HCT116 (cell line): ENCODE measurements at regions not wholly inside any gene's neighbourhood (a gene's known extent, or its start where the extent isn't known, plus 50 kb on each side); places are given as distances from the start of the nearest gene placed in this dataset.
"Not testable (repeated sequence)": the region's sequence is repeated elsewhere in the genome, so short reads cannot be mapped to it uniquely, and the experiment has no call there.

Experiments used
- ATAC-seq: fragments of 200-7000 bp; cut with Tn5 transposase; 2 replicates; pipeline ENCODE4 v1.9.1; 2020; ENCODE audit warnings: mild to moderate bottlenecking, moderate library complexity
- BruUV-seq: library from RNA; stranded (reverse); fragments of 400-500 nt; replicated peaks from 2 replicates; lab custom pipeline; 2021; lab: Mats Ljungman, UMichigan
- CTCF ChIA-PET: fragments of 300-600 bp; sonication (Branson Sonifier 250); formaldehyde crosslinking; loops from one replicate; lab custom pipeline; 2021; ENCODE audit warnings: antibody characterized with exemption; lab: Charles Lee
- POLR2A ChIA-PET: fragments of 300-600, 350-600 bp; sonication (Branson Sonifier 250); formaldehyde crosslinking; loops from one replicate; lab custom pipeline; 2021; ENCODE audit warnings: antibody characterized with exemption; lab: Charles Lee
- RAD21 ChIA-PET, 2 experiments: fragments of 300-600 bp; sonication (Branson Sonifier 250); formaldehyde crosslinking; loops; one replicate each; lab custom pipeline; 2023; ENCODE audit warnings: low total read pairs in 2 of 2; ENCODE audit not compliant: uncharacterized antibody in 2 of 2, unreplicated experiment in 2 of 2, low non-redundant PET in 1 of 2; lab: Charles Lee
- DNase-seq: peaks from one replicate; pipeline ENCODE4 v3.0.0-alpha.2; 2010; ENCODE audit warnings: low read depth, low spot score
- H2AFZ ChIP-seq: fragments of 200-600 bp; shearing (Covaris generic), sonication (generic); 2 replicates; pipeline ENCODE4 v1.6.1; 2017; ENCODE audit warnings: low read depth, mixed run types, mixed read lengths, antibody characterized with exemption, low read length; ENCODE audit not compliant: poor library complexity, severe bottlenecking
- H3K27ac ChIP-seq: 2 replicates; pipeline ENCODE4 v1.5.1; 2012; ENCODE audit warnings: low read depth, low read length
- H3K27me3 ChIP-seq: fragments of 200-600 bp; sonication (generic); 2 replicates; pipeline ENCODE4 v1.6.1; 2016; ENCODE audit warnings: mixed run types, low read length, mixed read lengths; ENCODE audit not compliant: insufficient read depth
- H3K36me3 ChIP-seq, 2 experiments: fragments of 200-500 bp in 1 of 2; fragments of 200-600 bp in 1 of 2; sonication (Bioruptor generic) in 1 of 2; sonication (generic) in 1 of 2; 2 replicates each; pipeline versions ENCODE4 v1.5.1 to v1.6.1; 2014 to 2016; ENCODE audit warnings: low read length in 2 of 2, inconsistent platforms in 1 of 2, mixed read lengths in 1 of 2, mixed run types in 1 of 2; ENCODE audit not compliant: insufficient read depth in 2 of 2, control insufficient read depth in 1 of 2
- H3K4me1 ChIP-seq, 2 experiments: fragments of 200-600 bp in 1 of 2; sonication (generic) in 1 of 2; 2 replicates each; pipeline versions ENCODE4 v1.5.1 to v1.6.1; 2012 to 2017; ENCODE audit warnings: low read length in 2 of 2, inconsistent platforms in 1 of 2, mild to moderate bottlenecking in 1 of 2, mixed read lengths in 1 of 2, mixed run types in 1 of 2, moderate library complexity in 1 of 2; ENCODE audit not compliant: insufficient read depth in 2 of 2, control insufficient read depth in 1 of 2
- H3K4me2 ChIP-seq: fragments of 200-600 bp; sonication (generic); 2 replicates; pipeline ENCODE4 v1.6.1; 2017; ENCODE audit warnings: mixed run types, low read length, mixed read lengths
- H3K4me3 ChIP-seq, 2 experiments: fragments of 200-600 bp in 1 of 2; sonication (generic) in 1 of 2; replicated peaks in 1 of 2; 2 replicates each; pipeline ENCODE4 v1.5.1; 2011 to 2016; ENCODE audit warnings: low read length in 2 of 2, control low read depth in 1 of 2, low read depth in 1 of 2, mild to moderate bottlenecking in 1 of 2, mixed read lengths in 1 of 2, mixed run types in 1 of 2
- H3K79me2 ChIP-seq: fragments of 200-600 bp; sonication (generic); 2 replicates; pipeline ENCODE4 v1.6.1; 2017; ENCODE audit warnings: mild to moderate bottlenecking, mixed run types, low read length, moderate library complexity, mixed read lengths; ENCODE audit not compliant: insufficient read depth
- H3K9ac ChIP-seq: fragments of 200-600 bp; sonication (generic); 2 replicates; pipeline ENCODE4 v1.6.1; 2016; ENCODE audit warnings: low read length, mixed read lengths
- H3K9me2 ChIP-seq: fragments of 200-600 bp; sonication (generic), shearing (Covaris generic); 2 replicates; pipeline ENCODE4 v1.6.1; 2017; ENCODE audit warnings: mixed run types, mild to moderate bottlenecking, moderate library complexity; ENCODE audit not compliant: insufficient read depth
- H3K9me3 ChIP-seq, 2 experiments: fragments of 200-500 bp in 1 of 2; fragments of 200-600 bp in 1 of 2; sonication (Bioruptor generic) in 1 of 2; sonication (generic) in 1 of 2; 2 replicates each; pipeline ENCODE4 v1.6.1; 2014 to 2017; ENCODE audit warnings: low read length in 2 of 2, mixed read lengths in 2 of 2, inconsistent platforms in 1 of 2, low read depth in 1 of 2, mild to moderate bottlenecking in 1 of 2, mixed run types in 1 of 2, moderate library complexity in 1 of 2; ENCODE audit not compliant: control insufficient read depth in 1 of 2, insufficient read depth in 1 of 2
- H4K20me1 ChIP-seq: fragments of 200-600 bp; sonication (generic), shearing (Covaris generic); 2 replicates; pipeline ENCODE4 v1.6.1; 2017; ENCODE audit warnings: mixed run types, mild to moderate bottlenecking, moderate library complexity; ENCODE audit not compliant: insufficient read depth
- CEBPB ChIP-seq: IDR thresholded peaks from 2 replicates; pipeline ENCODE4 v1.6.1; 2012; ENCODE audit warnings: low read depth
- EGR1 ChIP-seq: IDR thresholded peaks from 2 replicates; pipeline ENCODE4 v1.6.1; 2012; ENCODE audit warnings: low read depth
- JUND ChIP-seq: IDR thresholded peaks from 2 replicates; pipeline ENCODE4 v1.6.1; 2012
- intact Hi-C: fragments of 100-400 bp; cut with micrococcal nuclease; formaldehyde crosslinking; loops from 2 replicates; pipeline ENCODE4 v1.10.0; 2022

GRCh38 chr6:51202653-51203052 is 384.0 kb downstream of the TFAP2B start:
- H3K4me2 ChIP-seq, BruUV-seq, H2AFZ ChIP-seq, ATAC-seq, POLR2A ChIA-PET, H3K79me2 ChIP-seq, DNase-seq, RAD21 ChIA-PET, H4K20me1 ChIP-seq, intact Hi-C loops, H3K4me1 ChIP-seq, H3K27ac ChIP-seq, H3K36me3 ChIP-seq, H3K9ac ChIP-seq, CTCF ChIA-PET, H3K9me2 ChIP-seq, H3K4me3 ChIP-seq, H3K27me3 ChIP-seq: not testable (repeated sequence)
- peaks cover 15 to 33% of the 10 kb centered on the region in 2 experiments; a peak in 2 of 4 replicates for H3K9me3 ChIP-seq

GRCh38 chr6:51203504-51203903 is 384.8 kb downstream of the TFAP2B start:
- Histone ChIP-seq H4K20me1 (no peaks in the 10 kb centered on the region), H3K9me2 (no peaks in the 10 kb centered on the region), H3K9me3 (peaks cover 18 to 35% of the 10 kb centered on the region in 2 experiments; a peak in 2 of 4 replicates), H3K4me3 (no peak overlapping the region), H3K9ac (no peak overlapping the region), H3K36me3 (no peaks in the 10 kb centered on the region), H2AFZ (no peak overlapping the region), H3K27me3 (no peaks in the 10 kb centered on the region), H3K4me2 (no peak overlapping the region), H3K4me1 (no peaks in the 10 kb centered on the region), H3K79me2 (no peaks in the 10 kb centered on the region), H3K27ac (no peak overlapping the region)
- ChIA-PET CTCF (no interaction called here), POLR2A (no interaction called here), RAD21 (no interaction called here)
- TF ChIP-seq JUND (no peak), CEBPB (no peak), EGR1 (no peak)
- intact Hi-C loops, result no loop called here
- ATAC-seq, result no peak
- no peak for DNase-seq
- BruUV-seq, result no TSS peak

- H3K9ac ChIP-seq, H3K4me3 ChIP-seq, H3K27ac ChIP-seq, CTCF ChIA-PET, DNase-seq, BruUV-seq, H3K4me2 ChIP-seq, H4K20me1 ChIP-seq, POLR2A ChIA-PET, H3K27me3 ChIP-seq, H3K36me3 ChIP-seq, ATAC-seq, H3K4me1 ChIP-seq, H2AFZ ChIP-seq, intact Hi-C loops, RAD21 ChIA-PET, H3K79me2 ChIP-seq, H3K9me2 ChIP-seq: not testable (repeated sequence)
- H3K9me3 ChIP-seq, result peaks cover 30 to 32% of the 10 kb centered on the region in 2 experiments; a peak in 2 of 4 replicates
Measured at GRCh38 chr6:51206686-51207085, 388.0 kb downstream of the TFAP2B start.
